Heart left ventricle (tissue), 16 donors: ENCODE measurements at regions not wholly inside any gene's neighbourhood (a gene's known extent, or its start where the extent isn't known, plus 50 kb on each side); places are given as distances from the start of the nearest gene placed in this dataset.

Source experiments
- ATAC-seq, 4 donors: fragments of 200-7000 bp; cut with Tn5 transposase; one replicate each; pipeline ENCODE4 v1.9.1; 2020 to 2022; ENCODE audit warnings: moderate library complexity in 4 of 4, mild to moderate bottlenecking in 3 of 4, moderate number of reproducible peaks in 1 of 4
- DNase-seq, 5 donors: peaks; one replicate each; pipeline ENCODE4 v3.0.0-alpha.2; 2020
- H3K27ac ChIP-seq, 12 donors: fragments of 200-600 bp; sonication (generic) in 4 of 12; one replicate each; pipeline versions ENCODE4 v1.5.0 to v1.8.0; 2016 to 2022; ENCODE audit warnings: mild to moderate bottlenecking in 2 of 12
- H3K27me3 ChIP-seq, 9 donors: fragments of 200-600 bp; sonication (generic) in 2 of 9; one replicate each; pipeline versions ENCODE4 v1.5.1 to v1.8.0; 2016 to 2022; ENCODE audit warnings: mild to moderate bottlenecking in 3 of 9
- H3K36me3 ChIP-seq, 9 donors: fragments of 200-600 bp; sonication (generic) in 2 of 9; one replicate each; pipeline versions ENCODE4 v1.5.0 to v1.8.0; 2018 to 2022; ENCODE audit warnings: mild to moderate bottlenecking in 2 of 9
- H3K4me1 ChIP-seq, 12 donors: fragments of 200-600 bp; sonication (generic) in 4 of 12; one replicate each; pipeline versions ENCODE4 v1.5.0 to v1.8.0; 2016 to 2022; ENCODE audit warnings: mild to moderate bottlenecking in 3 of 12
- H3K4me3 ChIP-seq, 12 donors: fragments of 200-600 bp; sonication (generic) in 4 of 12; one replicate each; pipeline versions ENCODE4 v1.5.0 to v1.8.0; 2017 to 2022; ENCODE audit warnings: mild to moderate bottlenecking in 9 of 12, moderate library complexity in 4 of 12
- H3K9me3 ChIP-seq, 12 donors: fragments of 200-600 bp; sonication (generic) in 4 of 12; one replicate each; pipeline versions ENCODE4 v1.5.0 to v1.8.0; 2016 to 2022; ENCODE audit warnings: mild to moderate bottlenecking in 1 of 12
- CTCF ChIP-seq, 12 donors: fragments of 200-600 bp; sonication (generic) in 4 of 12; IDR thresholded peaks; one replicate each; pipeline versions ENCODE4 v1.5.0 to v1.8.0; 2018 to 2022; ENCODE audit warnings: antibody characterized with exemption in 12 of 12, mild to moderate bottlenecking in 5 of 12
- POLR2A ChIP-seq, 2 donors: fragments of 450-650 bp; IDR thresholded peaks; one replicate each; pipeline ENCODE4 v1.6.1; 2017; ENCODE audit warnings: antibody characterized with exemption in 2 of 2, mild to moderate bottlenecking in 2 of 2, moderate library complexity in 2 of 2
- WGBS, 4 donors: extraction: QIAGEN DNeasy Blood & Tissue Kit in 2 of 4; methylation state at CpG; one replicate each; pipeline versions ENCODE4 v1.1.5 to v1.1.7; 2013 to 2018; 5-methylcytosine and 5-hydroxymethylcytosine counted together
- intact Hi-C, 10 donors: fragments of 100-400 bp; cut with DNase I; formaldehyde crosslinking; loops; one replicate each; pipeline versions ENCODE4 v1.11.1 to v1.14.2; 2022
- donor health status: ischemic (EF 13 %, LVEDD 7.1; RV severe dilation, severe dysfunction).
- donor health status: healthy with polysubstance abuse.
- donor health status: DM: no; HTN: yes; CAD: no.
- donor health status: DM: no; HTN: no; CAD: no.
- donor health status: ischemic (EF 25% LVEDD 6.9; RV normal size, moderate dysfunction).
- donor health status: ischemic (EF 25% LVEDD 5.7; RV mildly dilated, moderate dysfunction).
- donor health status: healthy.
- donor health status: DM: yes; HTN: yes; CAD: no.
- donor health status: ischemic (EF 35%, LVEDD 5.7; RV mildly dilated, moderate dysfunction).
- donor health status: nonischemic (EF 11% LVEDD 7.7; RV severe dilation, severe dysfunction).
- donor health status: DM: yes; HTN: yes; CAD: no.
- donor health status: PGD.
- donor health status: ischemic (EF 29% LVEDD 5.4; RV normal size, mild dysfunction).
- donor health status: nonischemic (EF 23%, LVEDD 6.1; RV moderate dilation, normal function).

DNA sequence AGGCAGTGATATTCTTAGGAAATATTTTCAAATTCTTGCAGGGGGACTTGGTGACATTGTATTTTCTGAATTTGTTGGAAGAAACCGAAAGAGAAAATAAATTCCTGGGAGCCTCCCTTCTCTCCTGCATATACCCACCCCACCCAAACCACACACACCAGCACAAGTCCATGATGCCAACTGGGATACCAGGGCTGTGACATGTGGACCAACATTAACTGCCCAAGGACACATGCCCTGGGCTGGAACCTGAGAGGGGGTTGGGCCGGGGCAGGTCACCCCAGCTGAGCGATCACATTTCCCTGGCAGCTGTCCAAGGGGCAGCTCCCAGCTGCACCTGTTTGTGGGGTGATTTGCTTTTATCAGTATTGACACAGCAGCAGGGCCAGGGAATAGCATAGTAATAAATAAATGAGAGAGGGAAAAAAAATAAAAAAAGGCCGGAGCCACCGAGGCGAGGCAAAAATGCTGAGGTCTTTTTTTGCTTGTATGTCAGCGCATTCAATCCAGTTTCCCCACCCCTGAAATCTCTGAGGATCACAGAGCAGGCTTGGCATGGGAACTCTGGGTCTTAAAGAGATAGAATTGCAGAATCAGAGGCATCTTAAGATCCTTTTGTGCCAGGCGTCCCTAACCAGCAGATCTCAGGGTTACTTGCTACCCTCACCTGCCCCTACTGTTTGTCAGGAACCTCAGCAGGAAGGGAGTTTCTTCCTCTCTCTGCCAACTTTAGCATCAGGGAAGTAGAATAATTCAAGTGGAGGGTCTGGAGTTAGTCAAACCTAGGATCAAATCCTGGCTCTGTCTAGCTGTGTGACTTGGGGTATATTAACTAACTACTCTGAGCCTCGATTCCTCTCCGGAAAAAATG lies 66.5 kb upstream of the PIM1 start:
- Histone ChIP-seq H3K27me3 (no peaks in the 10 kb centered on the region), H3K27ac (peak overlapping the region; percentile 57 to 93 (median 83)), H3K9me3 (no peaks in the 10 kb centered on the region), H3K4me3 (peak overlapping the region in 11 of 12 donors; percentile 23 to 64 (median 50)), H3K36me3 (no peaks in the 10 kb centered on the region), H3K4me1 (peaks cover 8 to 37% (median 19%) of the 10 kb centered on the region in 12 donors)
- TF ChIP-seq CTCF (IDR thresholded peaks at IDR 0.05) (no peak), POLR2A (IDR thresholded peaks at IDR 0.05) (no peak)
- ATAC-seq, result peak; percentile 45 to 73 (median 52)
- intact Hi-C loops, result loop anchor here in 5 of 10 donors (2.0 to 10.0 kb wide), 6 partner anchors 49 to 69 kb away; partner anchors contain the start of gene PIM1 (in 2 of the 5)
- 22 to 35% (median 30%) methylated on average over 10 of the region's 10 CpGs for WGBS, 4 donors
- peak; percentile 61 to 78 (median 71) for DNase-seq

GRCh38 chr6:37104824-37105147 lies 65.2 kb upstream of the PIM1 start:
- DNase-seq, result no peak
- Histone ChIP-seq H3K27me3 (no peaks in the 10 kb centered on the region), H3K9me3 (no peaks in the 10 kb centered on the region), H3K4me1 (peaks cover 8 to 41% (median 19%) of the 10 kb centered on the region in 12 donors), H3K27ac (peak overlapping the region in 1 of 12 donors; percentile 32), H3K36me3 (no peaks in the 10 kb centered on the region), H3K4me3 (no peak overlapping the region)
- WGBS, 4 donors, result 92 to 100% (median 94%) methylated on average over 2 of the region's 2 CpGs
- no peak for ATAC-seq
- no peak for TF ChIP-seq POLR2A (IDR thresholded peaks at IDR 0.05)
- no peak for TF ChIP-seq CTCF (IDR thresholded peaks at IDR 0.05)
- intact Hi-C loops, result loop anchor here in 4 of 10 donors (5.0 to 10.0 kb wide), 4 partner anchors 50 to 68 kb away; partner anchors contain the start of gene PIM1 (in 1 of the 4)

- 70 to 76% (median 74%) methylated on average over 6 of the region's 6 CpGs for WGBS, 4 donors
- Histone ChIP-seq H3K4me1 (peaks cover 8 to 43% (median 19%) of the 10 kb centered on the region in 12 donors), H3K27ac (peak overlapping the region in 1 of 12 donors; percentile 32), H3K27me3 (no peaks in the 10 kb centered on the region), H3K4me3 (no peak overlapping the region), H3K36me3 (no peaks in the 10 kb centered on the region), H3K9me3 (no peaks in the 10 kb centered on the region)
- no peak for ATAC-seq
- no peak for TF ChIP-seq CTCF (IDR thresholded peaks at IDR 0.05)
- TF ChIP-seq POLR2A (IDR thresholded peaks at IDR 0.05), result no peak
- intact Hi-C loops, result loop anchor here in 2 of 10 donors (10.0 kb wide), 2 partner anchors 51 to 59 kb away; no protein-coding TSS in a partner anchor
- no peak for DNase-seq
Observed at GRCh38 chr6:37105148-37106050, 64.6 kb upstream of the PIM1 start.

DNA sequence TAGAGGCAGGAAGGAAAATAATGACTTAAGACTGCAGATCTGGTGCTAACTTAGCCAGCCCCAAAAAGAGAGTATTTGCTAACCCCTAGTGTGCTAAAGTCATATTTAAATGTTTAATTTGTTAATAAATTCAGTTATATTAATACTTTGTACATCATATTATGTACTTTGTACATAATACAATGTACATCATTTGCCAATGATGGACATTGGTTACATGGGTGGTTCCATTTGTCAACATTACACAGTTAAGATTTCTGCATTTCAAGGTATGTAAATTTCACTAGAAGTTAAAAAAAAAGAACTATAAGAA lies 63.9 kb upstream of the PIM1 start:
- no peak for DNase-seq
- peaks cover 8 to 43% (median 19%) of the 10 kb centered on the region in 12 donors for H3K4me1 ChIP-seq
- intact Hi-C loops, result loop anchor here in 2 of 10 donors (10.0 kb wide), 2 partner anchors 51 to 59 kb away; no protein-coding TSS in a partner anchor
- no peaks in the 10 kb centered on the region for H3K36me3 ChIP-seq
- H3K4me3 ChIP-seq, result no peak overlapping the region
- H3K27me3 ChIP-seq, result no peaks in the 10 kb centered on the region
- H3K27ac ChIP-seq, result no peak overlapping the region
- no peak for ATAC-seq
- no peaks in the 10 kb centered on the region for H3K9me3 ChIP-seq
- TF ChIP-seq CTCF (IDR thresholded peaks at IDR 0.05) (no peak), POLR2A (IDR thresholded peaks at IDR 0.05) (no peak)
